ENCODE measurements at regions not wholly inside any gene's neighbourhood (a gene's known extent, or its start where the extent isn't known, plus 50 kb on each side); places are given as distances from the start of the nearest gene placed in this dataset.

- Histone ChIP-seq H3K27ac (ENCODE audit: low read depth, low read length) (no peak overlapping the region), H3K27me3 (ENCODE audit: control insufficient read depth, insufficient read depth, low read length, poor library complexity, severe bottlenecking) (no peaks in the 10 kb centered on the region), H3K4me1 (ENCODE audit: control insufficient read depth, insufficient read depth, low read length) (peaks cover 9% of the 10 kb centered on the region), H3K36me3 (ENCODE audit: control insufficient read depth, insufficient read depth, low read length) (no peaks in the 10 kb centered on the region), H3K4me3 (ENCODE audit: low read length) (peak overlapping the region; percentile 65), H3K9me3 (ENCODE audit: control insufficient read depth, low read length) (peaks cover 41% of the 10 kb centered on the region), H3K9ac (ENCODE audit: extremely low read depth, low read length, poor library complexity, severe bottlenecking) (no peak overlapping the region)
- Mint-ChIP-seq H3K4me3 (no peak overlapping the region), H3K9me3 (peaks cover 36% of the 10 kb centered on the region), H3K27me3 (ENCODE audit: insufficient read depth) (no peaks in the 10 kb centered on the region), H3K4me1 (peaks cover 34% of the 10 kb centered on the region), H3K36me3 (ENCODE audit: low read depth) (peaks cover 13% of the 10 kb centered on the region), H3K27ac (no peak overlapping the region)
- TF ChIP-seq CTCF (conservative IDR thresholded peaks at IDR 0.05) = no peak
- WGBS, 2 experiments (ENCODE audit: insufficient coverage in 1 of 2, insufficient read length in 1 of 2) = 98 to 100% methylated on average over 3 to 8 of the region's 8 CpGs
- DNase-seq = no peak
These were observed 119.5 kb downstream of the SKIDA1 start for GRCh38 chr10:21405981-21406380.

- H3K9ac ChIP-seq (ENCODE audit: extremely low read depth, low read length, poor library complexity, severe bottlenecking) = no peak overlapping the region
- H3K36me3 Mint-ChIP-seq (ENCODE audit: low read depth) = peaks cover 13% of the 10 kb centered on the region
- peak overlapping the region; percentile 38 for H3K4me3 ChIP-seq (ENCODE audit: low read length)
- 73 to 90% methylated on average over 5 to 8 of the region's 8 CpGs for WGBS, 2 experiments (ENCODE audit: insufficient coverage in 1 of 2, insufficient read length in 1 of 2)
- peaks cover 20% of the 10 kb centered on the region for H3K4me1 ChIP-seq (ENCODE audit: control insufficient read depth, insufficient read depth, low read length)
- no peaks in the 10 kb centered on the region for H3K36me3 ChIP-seq (ENCODE audit: control insufficient read depth, insufficient read depth, low read length)
- H3K4me1 Mint-ChIP-seq = peaks cover 49% of the 10 kb centered on the region
- H3K27me3 ChIP-seq (ENCODE audit: control insufficient read depth, insufficient read depth, low read length, poor library complexity, severe bottlenecking) = no peaks in the 10 kb centered on the region
- peaks cover 36% of the 10 kb centered on the region for H3K9me3 Mint-ChIP-seq
- no peak overlapping the region for H3K4me3 Mint-ChIP-seq
- H3K27me3 Mint-ChIP-seq (ENCODE audit: insufficient read depth) = no peaks in the 10 kb centered on the region
- no peak for DNase-seq
- no peak for TF ChIP-seq CTCF (conservative IDR thresholded peaks at IDR 0.05)
- H3K9me3 ChIP-seq (ENCODE audit: control insufficient read depth, low read length) = peaks cover 41% of the 10 kb centered on the region
- no peak overlapping the region for H3K27ac ChIP-seq (ENCODE audit: low read depth, low read length)
- peak overlapping the region; percentile 62 for H3K27ac Mint-ChIP-seq
These were observed 122.0 kb downstream of the SKIDA1 start for GRCh38 chr10:21403256-21404015.

GRCh38 chr10:21402606-21403083 lies 122.8 kb downstream of the SKIDA1 start:
- WGBS, 2 experiments (ENCODE audit: insufficient coverage in 1 of 2, insufficient read length in 1 of 2) = 88% methylated on average over 4 of the region's 4 CpGs; no CpG with 5 or more reads in 1 of the 2 experiments
- no peaks in the 10 kb centered on the region for H3K27me3 ChIP-seq (ENCODE audit: control insufficient read depth, insufficient read depth, low read length, poor library complexity, severe bottlenecking)
- peaks cover 41% of the 10 kb centered on the region for H3K9me3 ChIP-seq (ENCODE audit: control insufficient read depth, low read length)
- Mint-ChIP-seq H3K27ac (no peak overlapping the region), H3K9me3 (peaks cover 36% of the 10 kb centered on the region), H3K36me3 (ENCODE audit: low read depth) (peaks cover 13% of the 10 kb centered on the region), H3K27me3 (ENCODE audit: insufficient read depth) (no peaks in the 10 kb centered on the region), H3K4me3 (no peak overlapping the region), H3K4me1 (peaks cover 42% of the 10 kb centered on the region)
- no peak overlapping the region for H3K27ac ChIP-seq (ENCODE audit: low read depth, low read length)
- H3K36me3 ChIP-seq (ENCODE audit: control insufficient read depth, insufficient read depth, low read length) = no peaks in the 10 kb centered on the region
- DNase-seq = no peak
- no peak overlapping the region for H3K9ac ChIP-seq (ENCODE audit: extremely low read depth, low read length, poor library complexity, severe bottlenecking)
- H3K4me1 ChIP-seq (ENCODE audit: control insufficient read depth, insufficient read depth, low read length) = peaks cover 20% of the 10 kb centered on the region
- no peak overlapping the region for H3K4me3 ChIP-seq (ENCODE audit: low read length)
- no peak for TF ChIP-seq CTCF (conservative IDR thresholded peaks at IDR 0.05)

Data from endodermal cell (in vitro differentiated cells).